NT2/D1 (cell line): ENCODE measurements at regions not wholly inside any gene's neighbourhood (a gene's known extent, or its start where the extent isn't known, plus 50 kb on each side); places are given as distances from the start of the nearest gene placed in this dataset.

Experiments
- SUZ12 ChIP-seq: IDR thresholded peaks from 2 replicates; pipeline ENCODE4 v1.6.1; 2011; ENCODE audit not compliant: insufficient read length, insufficient read depth; ENCODE audit errors: extremely low read depth
- YY1 ChIP-seq: IDR thresholded peaks from 2 replicates; pipeline ENCODE4 v1.6.1; 2011; ENCODE audit not compliant: insufficient read length, insufficient read depth

- no peak for TF ChIP-seq SUZ12
- no peak for TF ChIP-seq YY1
Observed at GRCh38 chr12:113591480-113591974, 119.9 kb upstream of the LHX5 start.
